OCI-LY7 (cell line): ENCODE measurements at regions not wholly inside any gene's neighbourhood (a gene's known extent, or its start where the extent isn't known, plus 50 kb on each side); places are given as distances from the start of the nearest gene placed in this dataset.

Experiments used
- BruUV-seq: library from RNA; stranded (reverse); fragments of 400-500 nt; replicated peaks from 2 replicates; lab custom pipeline; 2021; lab: Mats Ljungman, UMichigan
- CTCF ChIA-PET: fragments of 300-600 bp; sonication (Branson Sonifier 250); formaldehyde crosslinking; loops from one replicate; lab custom pipeline; 2022; ENCODE audit warnings: antibody characterized with exemption; ENCODE audit not compliant: unreplicated experiment; lab: Charles Lee
- POLR2A ChIA-PET: fragments of 300-600 bp; sonication (Branson Sonifier 250); formaldehyde crosslinking; loops from one replicate; lab custom pipeline; 2022; ENCODE audit warnings: antibody characterized with exemption; lab: Charles Lee
- DNase-seq: peaks from one replicate; pipeline ENCODE4 v3.0.0-alpha.2; 2015; ENCODE audit warnings: low spot score
- H2AFZ ChIP-seq: fragments of 200-600 bp; sonication (generic), shearing (Covaris generic); 2 replicates; pipeline ENCODE4 v1.6.1; 2014; ENCODE audit warnings: mild to moderate bottlenecking, antibody characterized with exemption, low read length, moderate library complexity
- H3K27ac ChIP-seq: fragments of 200-600 bp; sonication (generic); 2 replicates; pipeline ENCODE4 v1.5.1; 2014; ENCODE audit warnings: mixed run types, low read depth, mild to moderate bottlenecking, moderate library complexity, low read length, inconsistent platforms; ENCODE audit not compliant: poor library complexity, severe bottlenecking
- H3K36me3 ChIP-seq: fragments of 200-600 bp; sonication (generic); 2 replicates; pipeline ENCODE4 v1.6.1; 2014; ENCODE audit warnings: mild to moderate bottlenecking, antibody characterized with exemption, low read length, moderate library complexity, mixed read lengths; ENCODE audit not compliant: insufficient read depth
- H3K4me1 ChIP-seq: fragments of 200-600 bp; sonication (generic); 2 replicates; pipeline ENCODE4 v1.5.1; 2014; ENCODE audit warnings: mild to moderate bottlenecking, low read length; ENCODE audit not compliant: insufficient read depth, poor library complexity, severe bottlenecking
- H3K4me2 ChIP-seq: fragments of 200-600 bp; sonication (generic); 2 replicates; pipeline ENCODE4 v1.6.1; 2014; ENCODE audit warnings: mild to moderate bottlenecking, low read length
- H3K4me3 ChIP-seq: fragments of 200-600 bp; sonication (generic); 2 replicates; pipeline ENCODE4 v1.5.1; 2014; ENCODE audit warnings: mild to moderate bottlenecking, low read depth, low read length; ENCODE audit not compliant: poor library complexity, severe bottlenecking
- H3K79me2 ChIP-seq: fragments of 200-600 bp; sonication (generic); 2 replicates; pipeline ENCODE4 v1.6.1; 2016; ENCODE audit warnings: low read depth, mild to moderate bottlenecking, low read length, moderate library complexity, mixed read lengths; ENCODE audit not compliant: insufficient read depth
- H3K9me2 ChIP-seq: fragments of 200-600 bp; sonication (generic); 2 replicates; pipeline ENCODE4 v1.6.1; 2016; ENCODE audit warnings: mild to moderate bottlenecking, low read length, mixed read lengths; ENCODE audit not compliant: insufficient read depth
- H3K9me3 ChIP-seq: fragments of 200-600 bp; sonication (generic); 2 replicates; pipeline ENCODE4 v1.6.1; 2014; ENCODE audit warnings: mild to moderate bottlenecking, mixed run types, low read length, mixed read lengths
- H4K20me1 ChIP-seq: fragments of 200-600 bp; sonication (generic); 2 replicates; pipeline ENCODE4 v1.6.1; 2014; ENCODE audit warnings: mild to moderate bottlenecking, antibody characterized with exemption, low read length, moderate library complexity, mixed read lengths; ENCODE audit not compliant: insufficient read depth
- EZH2phosphoT487 ChIP-seq: fragments of 200-600 bp; sonication (generic); IDR thresholded peaks from 2 replicates; pipeline ENCODE4 v1.6.1; 2018; ENCODE audit warnings: low read depth, borderline replicate concordance, mild to moderate bottlenecking, mixed run types, antibody characterized with exemption, low read length, moderate library complexity, mixed read lengths
- intact Hi-C: fragments of 100-400 bp; cut with micrococcal nuclease; formaldehyde crosslinking; loops from one replicate; pipeline ENCODE4 v1.10.0; 2022; ENCODE audit not compliant: unreplicated experiment
- TF ChIP-seq, protein P1 (sequence below): fragments of 200-600 bp; sonication (generic); conservative IDR thresholded peaks from 2 replicates; pipeline ENCODE4 v1.5.1; 2014; ENCODE audit warnings: mild to moderate bottlenecking, antibody characterized with exemption, low read length, moderate library complexity, mixed read lengths

DNA sequence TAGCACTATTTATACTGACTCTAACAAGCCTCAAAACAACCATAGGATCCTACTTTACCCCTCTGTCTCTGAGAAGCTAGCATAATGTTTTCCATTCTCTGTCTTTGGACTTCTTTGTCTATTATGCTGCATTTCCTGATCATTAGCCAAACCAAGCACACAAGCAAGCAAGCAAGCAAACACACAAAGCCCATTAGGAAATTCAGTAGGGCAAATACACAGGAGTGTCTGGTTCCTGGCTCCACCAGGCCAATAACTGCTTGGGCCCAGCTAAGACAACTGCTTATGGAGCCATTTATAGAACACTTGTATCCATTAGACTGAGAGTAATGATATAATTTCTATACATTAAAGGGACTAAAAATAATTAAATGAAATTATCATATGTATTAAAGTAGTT is 952.9 kb upstream of the EPHA7 start:
- Histone ChIP-seq H3K27ac (no peak overlapping the region), H3K4me3 (no peak overlapping the region), H4K20me1 (no peaks in the 10 kb centered on the region), H3K9me3 (no peaks in the 10 kb centered on the region), H3K4me2 (no peak overlapping the region), H2AFZ (no peak overlapping the region), H3K9me2 (no peaks in the 10 kb centered on the region), H3K36me3 (no peaks in the 10 kb centered on the region), H3K79me2 (no peaks in the 10 kb centered on the region), H3K4me1 (no peaks in the 10 kb centered on the region)
- intact Hi-C loops, result no loop called here
- TF ChIP-seq EZH2phosphoT487, result no peak
- TF ChIP-seq, protein P1, sequence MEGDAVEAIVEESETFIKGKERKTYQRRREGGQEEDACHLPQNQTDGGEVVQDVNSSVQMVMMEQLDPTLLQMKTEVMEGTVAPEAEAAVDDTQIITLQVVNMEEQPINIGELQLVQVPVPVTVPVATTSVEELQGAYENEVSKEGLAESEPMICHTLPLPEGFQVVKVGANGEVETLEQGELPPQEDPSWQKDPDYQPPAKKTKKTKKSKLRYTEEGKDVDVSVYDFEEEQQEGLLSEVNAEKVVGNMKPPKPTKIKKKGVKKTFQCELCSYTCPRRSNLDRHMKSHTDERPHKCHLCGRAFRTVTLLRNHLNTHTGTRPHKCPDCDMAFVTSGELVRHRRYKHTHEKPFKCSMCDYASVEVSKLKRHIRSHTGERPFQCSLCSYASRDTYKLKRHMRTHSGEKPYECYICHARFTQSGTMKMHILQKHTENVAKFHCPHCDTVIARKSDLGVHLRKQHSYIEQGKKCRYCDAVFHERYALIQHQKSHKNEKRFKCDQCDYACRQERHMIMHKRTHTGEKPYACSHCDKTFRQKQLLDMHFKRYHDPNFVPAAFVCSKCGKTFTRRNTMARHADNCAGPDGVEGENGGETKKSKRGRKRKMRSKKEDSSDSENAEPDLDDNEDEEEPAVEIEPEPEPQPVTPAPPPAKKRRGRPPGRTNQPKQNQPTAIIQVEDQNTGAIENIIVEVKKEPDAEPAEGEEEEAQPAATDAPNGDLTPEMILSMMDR, result no peak
- CTCF ChIA-PET, result no interaction called here
- BruUV-seq, result no TSS peak
- no peak for DNase-seq
- POLR2A ChIA-PET, result interaction anchor here (0.6 kb wide), 1 partner anchor 29 kb away, joined by 3 read pairs; no protein-coding TSS in a partner anchor

DNA sequence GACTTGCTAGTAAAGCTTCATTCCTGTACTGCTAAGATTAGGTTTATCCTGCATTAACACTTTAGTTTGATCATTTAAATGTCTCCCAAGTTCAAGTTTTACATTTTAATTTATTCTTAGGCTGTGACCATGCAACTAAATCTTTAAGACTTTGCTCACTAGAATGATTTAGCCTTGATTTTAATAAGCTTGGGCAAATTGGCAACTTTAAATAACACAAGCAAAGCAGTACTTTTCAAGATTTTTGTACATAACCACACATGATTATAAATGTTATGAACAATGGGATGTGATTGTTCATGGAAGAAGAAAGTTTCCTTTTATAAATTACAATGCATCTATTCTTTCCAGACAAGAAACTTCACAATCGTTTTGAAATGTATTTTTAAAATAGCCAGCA is 948.0 kb upstream of the EPHA7 start:
- Histone ChIP-seq H3K9me2 (no peaks in the 10 kb centered on the region), H3K4me2 (no peak overlapping the region), H3K9me3 (no peaks in the 10 kb centered on the region), H3K79me2 (no peaks in the 10 kb centered on the region), H3K4me3 (no peak overlapping the region), H3K36me3 (no peaks in the 10 kb centered on the region), H2AFZ (no peak overlapping the region), H4K20me1 (no peaks in the 10 kb centered on the region), H3K27ac (no peak overlapping the region), H3K4me1 (no peaks in the 10 kb centered on the region)
- ChIA-PET CTCF (no interaction called here), POLR2A (no interaction called here)
- intact Hi-C loops, result no loop called here
- no peak for TF ChIP-seq EZH2phosphoT487
- TF ChIP-seq, protein P1, result no peak
- BruUV-seq, result no TSS peak
- no peak for DNase-seq

DNA sequence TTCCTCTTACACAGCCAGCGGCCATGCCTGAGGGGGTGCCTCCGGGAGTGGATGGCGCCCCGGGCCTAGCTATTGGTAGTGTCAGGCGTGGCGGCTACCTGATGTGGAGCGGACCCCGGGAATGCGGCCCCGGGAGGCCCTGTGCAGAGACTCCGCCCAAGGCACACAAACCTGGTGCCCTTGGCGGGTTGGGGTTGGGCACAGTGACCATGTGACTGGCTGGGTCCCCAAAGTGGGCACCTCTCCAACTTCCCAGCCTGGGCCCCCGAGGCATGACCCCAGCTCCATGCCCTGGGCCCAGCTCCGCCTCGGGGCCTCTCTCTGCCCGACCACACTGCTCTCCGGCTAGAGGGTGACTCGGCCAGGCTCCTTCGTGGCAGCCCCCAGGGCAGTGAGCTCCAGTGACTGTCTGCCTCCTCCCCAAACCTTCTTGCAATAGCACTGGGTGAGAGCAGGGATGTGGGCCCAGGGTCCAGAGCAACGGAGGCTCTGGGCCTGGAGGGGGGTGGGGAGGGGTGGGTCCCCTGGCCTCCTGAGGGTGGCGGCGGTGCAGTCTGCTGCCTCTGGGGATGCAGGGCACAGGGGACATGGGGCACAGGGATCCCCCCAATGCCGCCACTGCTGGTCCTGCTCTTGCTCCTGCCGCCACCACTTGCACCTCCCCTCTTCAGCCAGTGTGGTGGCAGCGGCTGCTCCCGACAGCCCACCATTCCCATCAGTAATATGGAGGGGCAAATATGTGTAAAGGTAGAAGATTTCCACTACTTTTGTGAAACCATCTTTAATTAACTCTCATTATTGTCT is 942.9 kb upstream of the EPHA7 start:
- Histone ChIP-seq H3K4me2 (no peak overlapping the region), H3K9me2 (no peaks in the 10 kb centered on the region), H3K36me3 (no peaks in the 10 kb centered on the region), H3K4me3 (no peak overlapping the region), H3K9me3 (no peaks in the 10 kb centered on the region), H3K79me2 (no peaks in the 10 kb centered on the region), H3K27ac (no peak overlapping the region), H2AFZ (no peak overlapping the region), H4K20me1 (no peaks in the 10 kb centered on the region), H3K4me1 (no peaks in the 10 kb centered on the region)
- DNase-seq, result no peak
- POLR2A ChIA-PET, result interaction anchor here (0.5 to 0.6 kb wide), 2 partner anchors 20 to 58 kb away, joined by 3 to 4 read pairs; no protein-coding TSS in a partner anchor
- CTCF ChIA-PET, result no interaction called here
- TF ChIP-seq, protein P1, result no peak
- TF ChIP-seq EZH2phosphoT487, result no peak
- BruUV-seq, result no TSS peak
- intact Hi-C loops, result no loop called here
